HFF-Myc (cell line): ENCODE measurements at regions not wholly inside any gene's neighbourhood (a gene's known extent, or its start where the extent isn't known, plus 50 kb on each side); places are given as distances from the start of the nearest gene placed in this dataset.

Source experiments
- DNase-seq: peaks from one replicate; pipeline ENCODE4 v3.0.0-alpha.2; 2011; ENCODE audit warnings: low read depth; ENCODE audit errors: extremely low read depth
- H3K4me3 ChIP-seq: replicated peaks from 2 replicates; pipeline ENCODE4 v1.5.1; 2011; ENCODE audit warnings: low read depth, mild to moderate bottlenecking, control low read depth, low read length
- CTCF ChIP-seq: IDR thresholded peaks from 2 replicates; pipeline ENCODE4 v1.5.1; 2012; ENCODE audit warnings: mild to moderate bottlenecking, low read depth, low read length, control low read depth; ENCODE audit errors: missing control alignments

DNA sequence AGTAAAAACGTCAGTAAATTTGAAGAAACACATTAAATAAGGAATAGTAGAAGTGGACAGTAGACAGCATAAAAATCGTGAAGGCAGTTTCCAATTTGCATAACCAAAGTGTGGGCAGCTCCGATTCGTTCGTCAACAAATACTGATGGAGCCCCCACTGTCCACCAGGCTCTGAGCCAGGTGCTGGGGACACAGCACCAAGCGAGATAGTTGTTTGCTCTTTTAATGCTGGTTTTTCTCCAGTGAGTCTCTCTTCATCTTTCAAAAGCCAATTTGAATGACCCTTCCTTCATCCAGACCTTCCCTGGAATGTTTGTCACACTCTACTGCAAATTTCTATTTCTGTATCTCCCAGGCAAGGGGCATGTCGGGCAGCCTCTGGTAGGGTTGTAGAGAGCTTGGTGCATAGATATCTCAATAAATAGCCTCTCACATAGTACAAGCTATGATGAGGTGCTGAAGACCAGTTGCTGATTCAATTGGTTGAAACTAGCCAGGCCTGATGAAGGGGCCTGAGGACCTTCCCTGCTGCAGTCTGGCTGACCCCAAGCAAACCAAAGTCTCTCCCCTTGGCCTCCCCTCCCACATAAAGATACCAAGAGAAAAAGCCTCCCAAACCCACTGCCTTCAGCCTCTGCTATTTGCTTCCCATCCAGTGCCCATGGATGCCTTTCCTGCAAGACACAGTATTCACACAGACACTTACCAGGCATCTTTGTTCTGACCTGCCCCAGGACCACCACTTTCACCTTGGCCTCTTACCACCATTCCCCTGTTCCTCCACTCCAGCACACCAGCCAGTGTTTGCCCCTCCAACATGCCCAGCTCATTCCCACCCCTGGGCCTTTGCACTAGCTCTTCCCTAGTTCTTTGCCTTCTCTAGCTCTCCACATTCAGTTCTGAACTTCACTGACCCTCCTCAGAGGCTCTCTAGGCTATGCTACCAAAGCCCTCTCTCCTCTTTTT, 125.2 kb downstream of the CEBPB start:
- no peak for DNase-seq
- no peak for TF ChIP-seq CTCF
- H3K4me3 ChIP-seq = no peak overlapping the region

GRCh38 chr20:50317116-50317515, 126.5 kb downstream of the CEBPB start:
- no peak for DNase-seq
- TF ChIP-seq CTCF = no peak
- no peak overlapping the region for H3K4me3 ChIP-seq

DNA sequence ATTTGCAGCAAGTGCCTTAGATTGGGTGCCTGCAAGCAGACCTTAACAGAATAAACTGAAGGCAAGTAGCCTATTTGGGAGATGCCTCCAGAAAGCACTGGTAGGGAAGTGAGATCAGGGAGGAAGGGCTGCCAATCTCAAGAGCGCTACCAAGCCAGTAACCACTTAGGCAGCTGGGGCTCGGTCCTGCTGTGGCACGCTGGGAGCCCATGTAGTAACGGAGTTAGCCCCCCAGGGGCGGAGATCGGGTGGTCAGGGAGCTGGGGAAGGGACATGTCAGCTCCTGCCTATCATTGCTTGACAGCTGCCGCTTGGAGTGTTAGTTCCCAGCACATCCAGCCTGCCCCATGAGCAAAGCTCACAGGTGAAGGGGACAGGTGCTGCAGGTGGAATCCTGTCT, 127.0 kb downstream of the CEBPB start:
- no peak for TF ChIP-seq CTCF
- no peak for DNase-seq
- H3K4me3 ChIP-seq = no peak overlapping the region

DNA sequence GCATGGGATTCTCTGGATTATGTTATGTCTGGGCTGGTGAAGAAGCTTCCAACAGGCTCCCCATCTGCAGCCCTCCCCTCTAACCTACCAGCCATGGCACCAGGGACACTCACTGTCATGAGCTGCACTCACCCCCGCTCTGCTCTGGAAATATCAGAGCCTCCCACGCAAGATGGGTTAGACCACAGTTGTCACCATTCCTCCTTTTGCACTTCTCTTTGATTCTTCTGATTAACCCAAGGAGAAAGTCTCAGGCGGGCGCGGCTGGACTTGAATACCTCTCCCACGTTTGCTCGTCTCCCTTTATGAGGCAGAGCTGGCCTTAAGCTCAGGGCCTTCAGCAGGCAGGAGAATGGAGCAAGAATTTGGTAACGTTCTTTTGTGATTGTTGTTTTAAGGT, 128.1 kb downstream of the CEBPB start:
- no peak for TF ChIP-seq CTCF
- no peak overlapping the region for H3K4me3 ChIP-seq
- no peak for DNase-seq

DNA sequence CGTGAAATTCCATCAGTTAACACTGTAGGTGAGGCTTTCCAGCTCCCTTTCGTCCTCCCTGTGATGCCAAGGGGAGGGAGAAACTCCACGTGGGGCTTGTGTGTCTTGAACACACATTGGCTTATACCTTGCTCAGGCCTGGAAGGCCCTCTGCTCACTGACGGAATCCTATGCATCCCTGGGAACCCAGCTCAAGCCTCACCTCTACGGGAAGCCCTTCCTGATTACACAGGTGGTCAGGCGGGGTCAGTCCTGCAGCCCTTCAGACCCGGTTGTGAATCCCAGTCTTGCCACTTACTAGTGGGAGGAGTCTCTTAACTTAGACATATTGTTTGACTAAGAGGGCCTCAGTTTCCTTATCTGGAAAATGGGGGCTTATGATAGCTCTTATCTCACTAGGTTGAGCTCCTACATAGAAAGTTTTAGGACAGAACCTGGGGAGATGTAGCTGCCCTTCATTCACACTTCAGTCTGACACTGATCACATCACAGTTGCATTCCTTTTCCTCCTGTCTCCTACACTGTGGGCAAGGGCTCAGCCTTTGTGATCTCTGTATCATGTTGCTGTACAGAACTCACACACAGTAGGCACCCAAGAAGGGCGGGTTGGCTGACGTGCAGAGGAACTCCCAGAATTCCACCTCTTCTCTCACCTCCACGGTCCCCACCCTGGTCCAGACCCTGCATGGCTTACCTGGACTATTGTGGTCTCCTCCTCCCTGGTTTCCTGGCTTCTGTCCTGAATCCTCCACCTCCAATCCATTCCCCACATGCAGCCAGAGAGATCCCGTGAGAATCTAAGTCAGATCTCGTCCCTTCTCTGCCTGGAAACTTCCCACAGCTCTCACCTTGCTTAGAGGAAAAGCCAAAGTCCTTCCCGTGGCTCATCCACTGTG, 129.6 kb downstream of the CEBPB start:
- H3K4me3 ChIP-seq = peak overlapping the region; percentile 27; the same call in 1 of the 2 replicates
- no peak for DNase-seq
- TF ChIP-seq CTCF = no peak

DNA sequence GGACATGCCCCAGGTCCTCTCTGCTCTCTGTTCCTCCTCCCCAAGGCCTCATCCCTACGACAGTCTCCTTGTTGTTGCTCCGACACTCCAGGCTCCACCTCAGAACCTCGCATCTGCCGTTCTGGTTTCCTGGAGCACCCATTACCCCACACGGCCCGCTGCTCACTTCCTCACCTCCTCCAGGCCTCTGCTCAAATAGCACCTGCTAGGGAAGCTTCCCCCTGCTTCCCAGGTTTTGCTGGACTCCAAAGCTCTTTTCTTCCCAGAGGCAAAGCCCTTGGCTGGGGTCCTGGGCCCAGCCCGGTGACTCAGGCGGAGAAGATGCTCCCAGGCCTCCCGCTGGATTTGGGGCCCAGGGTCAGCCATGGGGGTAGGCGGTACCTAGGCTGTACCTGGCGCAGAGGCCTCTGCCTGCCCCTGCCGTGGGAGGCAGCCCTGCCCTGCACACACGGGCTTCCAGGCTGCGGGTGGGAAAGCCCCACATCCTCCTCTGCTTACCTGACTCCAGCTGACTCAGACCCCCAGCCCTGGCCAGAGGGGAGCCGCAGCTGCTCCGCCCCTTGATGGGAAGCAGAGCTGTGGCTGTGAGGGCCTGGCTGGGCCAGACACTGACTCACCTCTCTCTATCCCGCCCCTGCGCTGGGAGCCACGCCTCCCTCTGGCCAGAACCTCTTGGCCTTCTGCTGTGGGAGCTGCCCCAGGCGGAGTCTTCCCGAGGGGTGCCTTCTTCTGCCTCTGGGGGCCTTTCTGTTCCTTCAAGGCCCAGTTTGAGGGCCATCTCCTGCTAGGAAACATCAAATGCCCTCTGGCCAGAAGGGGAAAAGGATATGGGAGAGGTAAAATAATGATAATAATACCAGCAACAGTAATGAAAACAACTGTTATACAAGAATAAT, 130.5 kb downstream of the CEBPB start:
- peak overlapping the region; percentile 27 for H3K4me3 ChIP-seq
- no peak for TF ChIP-seq CTCF
- no peak for DNase-seq
